K562 (cell line): ENCODE measurements at regions not wholly inside any gene's neighbourhood (a gene's known extent, or its start where the extent isn't known, plus 50 kb on each side); places are given as distances from the start of the nearest gene placed in this dataset.

Source experiments
- ATAC-seq: fragments of 200-7000 bp; cut with Tn5 transposase; 3 replicates; pipeline ENCODE4 v1.9.1; 2020; ENCODE audit warnings: moderate library complexity
- BruUV-seq: library from RNA; stranded (reverse); fragments of 400-500 nt; replicated peaks from 2 replicates; lab custom pipeline; 2021; lab: Mats Ljungman, UMichigan
- CTCF ChIA-PET: fragments of 300-600 bp; formaldehyde crosslinking; extraction: SDS; loops from one replicate; lab custom pipeline; 2021; ENCODE audit warnings: low intra/inter-chr PET ratio; lab: Yijun Ruan, JAX
- POLR2A ChIA-PET: fragments of 300-600, 350-650 bp; sonication (Branson Sonifier 250); formaldehyde crosslinking; extraction: SDS; loops from one replicate; lab custom pipeline; 2021; ENCODE audit warnings: antibody characterized with exemption, inconsistent platforms; lab: Yijun Ruan, JAX
- DNase-seq, 4 experiments: peaks; one replicate each; pipeline versions ENCODE4 v3.0.0 to v3.0.0-alpha.2; 2011 to 2018; ENCODE audit warnings: low spot score in 3 of 4, mixed read lengths in 3 of 4; ENCODE audit errors: extremely low read depth in 1 of 4
- FAIRE-seq: peaks from 2 replicates; lab custom pipeline; 2011; peaks lifted over from hg19 to GRCh38; lab: Jason Lieb, UNC
- H2AFZ ChIP-seq: 2 replicates; pipeline ENCODE4 v1.6.0; 2011; ENCODE audit warnings: low read depth, low read length, control low read depth, inconsistent platforms
- H3K27ac ChIP-seq: fragments of 200-600 bp; 3 replicates; pipeline ENCODE4 v1.8.0; 2011; ENCODE audit warnings: low read depth, mild to moderate bottlenecking, control low read depth, inconsistent platforms, low read length, moderate library complexity, mixed read lengths; ENCODE audit errors: extremely low read depth
- H3K27me3 ChIP-seq, 2 experiments: fragments of 300-600 bp in 1 of 2; 2 replicates in 1 of 2; 3 replicates in 1 of 2; pipeline versions ENCODE4 v1.6.0 to v1.8.0; 2011; ENCODE audit warnings: inconsistent platforms in 2 of 2, low read length in 2 of 2, mild to moderate bottlenecking in 1 of 2, mixed read lengths in 1 of 2, moderate library complexity in 1 of 2; ENCODE audit not compliant: control insufficient read depth in 2 of 2, insufficient read depth in 2 of 2
- H3K36me3 ChIP-seq: fragments of 300-600 bp; 3 replicates; pipeline ENCODE4 v1.8.0; 2011; ENCODE audit warnings: mild to moderate bottlenecking, low read length, inconsistent platforms; ENCODE audit not compliant: control insufficient read depth, insufficient read depth
- H3K4me1 ChIP-seq, 2 experiments: fragments of 200-600 bp in 1 of 2; replicated peaks in 1 of 2; 2 replicates in 1 of 2; 3 replicates in 1 of 2; pipeline versions ENCODE4 v1.5.1 to v1.8.0; 2011; ENCODE audit warnings: inconsistent platforms in 2 of 2, low read length in 2 of 2, mild to moderate bottlenecking in 1 of 2, mixed read lengths in 1 of 2, moderate library complexity in 1 of 2; ENCODE audit not compliant: control insufficient read depth in 2 of 2, insufficient read depth in 2 of 2
- H3K4me2 ChIP-seq: 2 replicates; pipeline ENCODE4 v1.6.1; 2011; ENCODE audit warnings: low read length, control low read depth, inconsistent platforms, mixed read lengths; ENCODE audit not compliant: insufficient read depth
- H3K4me3 ChIP-seq: fragments of 200-600 bp; sonication (generic), shearing (Covaris generic); 2 replicates; pipeline ENCODE4 v1.5.1; 2016; ENCODE audit warnings: control low read depth, inconsistent platforms
- H3K79me2 ChIP-seq: fragments of 200-600 bp; 3 replicates; pipeline ENCODE4 v1.8.0; 2011; ENCODE audit warnings: low read length, inconsistent platforms; ENCODE audit not compliant: control insufficient read depth, insufficient read depth
- H3K9ac ChIP-seq, 2 experiments: 2 replicates each; pipeline versions ENCODE4 v1.6.0 to v1.6.1; 2011; ENCODE audit warnings: low read depth in 2 of 2, low read length in 2 of 2, control low read depth in 1 of 2, inconsistent platforms in 1 of 2, mild to moderate bottlenecking in 1 of 2, mixed read lengths in 1 of 2; ENCODE audit not compliant: insufficient read depth in 1 of 2
- H3K9me1 ChIP-seq: one replicate; pipeline ENCODE4 v1.6.0; 2011; ENCODE audit warnings: inconsistent platforms, mild to moderate bottlenecking, low read length, moderate library complexity; ENCODE audit not compliant: control insufficient read depth, insufficient read depth
- H3K9me3 ChIP-seq: replicated peaks from 2 replicates; pipeline ENCODE4 v1.5.1; 2011; ENCODE audit warnings: low read depth, low read length, inconsistent platforms; ENCODE audit not compliant: control insufficient read depth, insufficient read depth
- H4K20me1 ChIP-seq: replicated peaks from 2 replicates; pipeline ENCODE4 v1.6.1; 2011; ENCODE audit warnings: low read length, inconsistent platforms, mixed read lengths; ENCODE audit not compliant: control insufficient read depth, insufficient read depth
- SRSF1 ChIP-seq: fragments of 200-400 bp; formaldehyde crosslinking; IDR thresholded peaks from 2 replicates; pipeline ENCODE4 v1.6.1; 2017; ENCODE audit warnings: mild to moderate bottlenecking, low read depth, low read length, moderate library complexity
- TCF3 ChIP-seq: sonication (generic); formaldehyde crosslinking; IDR thresholded peaks from 2 replicates; pipeline ENCODE4 v1.4.0; 2020; ENCODE audit warnings: mild to moderate bottlenecking, missing genetic modification reagents
- WGBS: fragments of 100-300 bp; shearing (Covaris generic); methylation state at CpG from one replicate; pipeline ENCODE4 v1.1.6; 2016; ENCODE audit warnings: low coverage, mixed read lengths; ENCODE audit not compliant: insufficient coverage; ENCODE audit errors: missing lambda C conversion rate; 5-methylcytosine and 5-hydroxymethylcytosine counted together
- in situ Hi-C: fragments of 300-500 bp; cut with MboI; formaldehyde crosslinking; loops from 4 replicates; pipeline ENCODE4 v1.15.0; 2018; ENCODE audit warnings: inconsistent platforms, mixed read lengths
- intact Hi-C: fragments of 100-400 bp; cut with micrococcal nuclease; formaldehyde crosslinking; loops from 2 replicates; pipeline ENCODE4 v1.14.2; 2022
- TF ChIP-seq, protein P1 (sequence below): fragments of 200-800 bp; sonication (Bioruptor generic); IDR thresholded peaks from 2 replicates; pipeline ENCODE4 v1.6.1; 2017; ENCODE audit warnings: missing genetic modification characterization, missing compliant biosample characterization

- H3K9me1 ChIP-seq: no peaks in the 10 kb centered on the region
- H3K9me3 ChIP-seq: no peaks in the 10 kb centered on the region
- no peaks in the 10 kb centered on the region for H3K4me1 ChIP-seq
- no peaks in the 10 kb centered on the region for H4K20me1 ChIP-seq
- no peak for ATAC-seq
- H2AFZ ChIP-seq: no peak overlapping the region
- no peak for TF ChIP-seq TCF3 (CRISPR knock-in tag)
- TF ChIP-seq, all 486 proteins: peak for 0
- no peaks in the 10 kb centered on the region for H3K79me2 ChIP-seq
- H3K9ac ChIP-seq: no peak overlapping the region
- FAIRE-seq (no peak), DNase-seq (no peak)
- CTCF ChIA-PET: no interaction called here
- POLR2A ChIA-PET: interaction anchor here (1.4 kb wide), 1 partner anchor 14 kb away, joined by 5 read pairs; no protein-coding TSS in a partner anchor
- no peak overlapping the region for H3K4me2 ChIP-seq
- intact Hi-C loops: no loop called here
- in situ Hi-C loops: no loop called here
- H3K36me3 ChIP-seq: no peaks in the 10 kb centered on the region
- H3K27me3 ChIP-seq: peaks cover 0 to 14% of the 10 kb centered on the region in 2 experiments; a peak in 1 of 5 replicates
- 6% methylated on average over 7 of the region's 7 CpGs for WGBS
- BruUV-seq: no TSS peak
- H3K4me3 ChIP-seq: no peak overlapping the region
- no peak overlapping the region for H3K27ac ChIP-seq
These were observed 100.0 kb upstream of the NEDD9 start for GRCh38 chr6:11332463-11332862.

DNA sequence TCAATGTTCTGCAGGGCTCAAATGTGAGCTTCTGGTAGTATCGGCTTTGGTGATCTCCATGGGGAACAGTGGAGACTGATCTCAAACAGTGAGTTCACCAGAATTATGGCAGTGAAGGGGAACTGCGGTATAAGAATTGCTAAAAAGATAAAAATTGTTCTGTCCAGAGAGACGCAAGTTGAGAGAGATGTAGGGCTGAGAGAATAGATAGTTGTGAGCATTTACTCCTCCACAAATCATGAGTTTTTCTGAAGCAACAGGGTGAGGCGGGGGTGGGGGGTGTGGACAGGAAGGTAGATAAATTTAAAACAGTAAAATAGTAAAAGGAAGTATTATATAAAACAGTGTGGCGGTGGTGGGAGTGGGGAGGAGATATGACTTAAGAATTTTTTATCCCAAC lies 98.6 kb upstream of the NEDD9 start:
- FAIRE-seq (no peak), DNase-seq (no peak), ATAC-seq (no peak)
- Histone ChIP-seq H3K27ac (no peak overlapping the region), H3K4me2 (no peak overlapping the region), H3K36me3 (no peaks in the 10 kb centered on the region), H3K79me2 (no peaks in the 10 kb centered on the region), H3K27me3 (peaks cover 0 to 17% of the 10 kb centered on the region in 2 experiments; a peak in 1 of 5 replicates), H3K9ac (no peak overlapping the region), H3K4me1 (no peaks in the 10 kb centered on the region), H4K20me1 (no peaks in the 10 kb centered on the region), H3K9me1 (no peaks in the 10 kb centered on the region), H3K9me3 (no peaks in the 10 kb centered on the region), H3K4me3 (no peak overlapping the region), H2AFZ (no peak overlapping the region)
- TF ChIP-seq, protein P1, sequence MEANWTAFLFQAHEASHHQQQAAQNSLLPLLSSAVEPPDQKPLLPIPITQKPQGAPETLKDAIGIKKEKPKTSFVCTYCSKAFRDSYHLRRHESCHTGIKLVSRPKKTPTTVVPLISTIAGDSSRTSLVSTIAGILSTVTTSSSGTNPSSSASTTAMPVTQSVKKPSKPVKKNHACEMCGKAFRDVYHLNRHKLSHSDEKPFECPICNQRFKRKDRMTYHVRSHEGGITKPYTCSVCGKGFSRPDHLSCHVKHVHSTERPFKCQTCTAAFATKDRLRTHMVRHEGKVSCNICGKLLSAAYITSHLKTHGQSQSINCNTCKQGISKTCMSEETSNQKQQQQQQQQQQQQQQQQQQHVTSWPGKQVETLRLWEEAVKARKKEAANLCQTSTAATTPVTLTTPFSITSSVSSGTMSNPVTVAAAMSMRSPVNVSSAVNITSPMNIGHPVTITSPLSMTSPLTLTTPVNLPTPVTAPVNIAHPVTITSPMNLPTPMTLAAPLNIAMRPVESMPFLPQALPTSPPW: peak; percentile 67; the same call in 1 of the 2 replicates
- TF ChIP-seq SRSF1: no peak
- POLR2A ChIA-PET: no interaction called here
- 0% methylated on average over 4 of the region's 5 CpGs for WGBS
- in situ Hi-C loops: no loop called here
- no TSS peak for BruUV-seq
- CTCF ChIA-PET: no interaction called here
- intact Hi-C loops: no loop called here
